RKO (cell line): ENCODE measurements at regions not wholly inside any gene's neighbourhood (a gene's known extent, or its start where the extent isn't known, plus 50 kb on each side); places are given as distances from the start of the nearest gene placed in this dataset.

Experiments
- DNase-seq: peaks from one replicate; pipeline ENCODE4 v3.0.0-alpha.2; 2016; ENCODE audit warnings: low spot score

GRCh38 chr2:188919824-188920223, 54.3 kb upstream of the COL3A1 start:
- no peak for DNase-seq

DNA sequence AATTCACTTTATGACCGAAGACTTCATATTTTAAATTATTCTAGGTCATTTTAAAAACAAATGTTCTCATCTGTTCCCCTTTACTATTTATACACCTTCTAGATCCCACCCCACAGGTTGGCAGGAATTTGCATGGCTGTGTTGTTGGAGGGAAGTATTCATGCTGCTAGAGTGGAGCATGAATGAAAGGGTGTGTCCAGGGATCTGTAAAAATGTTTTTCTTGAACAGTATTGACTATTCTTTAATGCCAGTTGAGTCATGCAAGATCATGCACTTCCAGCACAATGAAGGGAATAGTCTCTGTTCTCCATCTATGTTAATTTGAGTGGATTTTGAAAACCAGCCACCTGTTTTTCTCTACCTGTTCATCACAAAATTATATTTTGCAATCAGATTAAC, 52.0 kb upstream of the COL3A1 start:
- no peak for DNase-seq
